Neural crest cell (in vitro differentiated cells): ENCODE measurements at regions not wholly inside any gene's neighbourhood (a gene's known extent, or its start where the extent isn't known, plus 50 kb on each side); places are given as distances from the start of the nearest gene placed in this dataset.

Experiments
- DNase-seq: peaks from one replicate; pipeline ENCODE4 v3.0.0; 2021; ENCODE audit warnings: low read depth, mixed read lengths, low spot score
- H3K27ac Mint-ChIP-seq: one replicate; pipeline ENCODE4 v1.8.0; 2021; ENCODE audit warnings: mild to moderate bottlenecking, mixed read lengths; ENCODE audit not compliant: unreplicated experiment
- H3K27me3 Mint-ChIP-seq: 2 replicates; pipeline ENCODE4 v1.8.0; 2021; ENCODE audit warnings: low read depth, mild to moderate bottlenecking, mixed read lengths
- H3K36me3 Mint-ChIP-seq: 2 replicates; pipeline ENCODE4 v1.8.0; 2021; ENCODE audit warnings: low read depth, mild to moderate bottlenecking, mixed read lengths
- H3K4me1 Mint-ChIP-seq: 2 replicates; pipeline ENCODE4 v1.8.0; 2021; ENCODE audit warnings: mixed read lengths
- H3K4me3 Mint-ChIP-seq: one replicate; pipeline ENCODE4 v1.8.0; 2021; ENCODE audit warnings: mild to moderate bottlenecking, mixed read lengths
- H3K9me3 Mint-ChIP-seq: 2 replicates; pipeline ENCODE4 v1.8.0; 2021; ENCODE audit warnings: mixed read lengths
- CTCF ChIP-seq: fragments of 200-600 bp; sonication (generic); conservative IDR thresholded peaks from 2 replicates; pipeline ENCODE4 v1.5.0; 2021; ENCODE audit warnings: antibody characterized with exemption, mild to moderate bottlenecking

GRCh38 chr4:178811356-178811755 lies 1369.1 kb upstream of the AGA start:
- Mint-ChIP-seq H3K4me1 (no peaks in the 10 kb centered on the region), H3K36me3 (no peaks in the 10 kb centered on the region), H3K27ac (no peak overlapping the region), H3K9me3 (no peaks in the 10 kb centered on the region), H3K4me3 (no peak overlapping the region), H3K27me3 (no peaks in the 10 kb centered on the region)
- TF ChIP-seq CTCF, result no peak
- DNase-seq, result no peak

GRCh38 chr4:178812866-178813265 lies 1370.6 kb upstream of the AGA start:
- H3K27ac Mint-ChIP-seq, result no peak overlapping the region
- no peaks in the 10 kb centered on the region for H3K9me3 Mint-ChIP-seq
- H3K4me3 Mint-ChIP-seq, result no peak overlapping the region
- no peaks in the 10 kb centered on the region for H3K4me1 Mint-ChIP-seq
- no peaks in the 10 kb centered on the region for H3K36me3 Mint-ChIP-seq
- DNase-seq, result no peak
- no peak for TF ChIP-seq CTCF
- no peaks in the 10 kb centered on the region for H3K27me3 Mint-ChIP-seq

GRCh38 chr4:178814908-178815307 lies 1372.7 kb upstream of the AGA start:
- no peak for TF ChIP-seq CTCF
- H3K27ac Mint-ChIP-seq, result no peak overlapping the region
- H3K27me3 Mint-ChIP-seq, result no peaks in the 10 kb centered on the region
- no peaks in the 10 kb centered on the region for H3K4me1 Mint-ChIP-seq
- no peaks in the 10 kb centered on the region for H3K9me3 Mint-ChIP-seq
- DNase-seq, result no peak
- no peaks in the 10 kb centered on the region for H3K36me3 Mint-ChIP-seq
- no peak overlapping the region for H3K4me3 Mint-ChIP-seq

- H3K4me1 Mint-ChIP-seq, result no peaks in the 10 kb centered on the region
- H3K27me3 Mint-ChIP-seq, result no peaks in the 10 kb centered on the region
- TF ChIP-seq CTCF, result no peak
- H3K9me3 Mint-ChIP-seq, result peaks cover 2% of the 10 kb centered on the region
- no peak for DNase-seq
- no peak overlapping the region for H3K27ac Mint-ChIP-seq
- H3K36me3 Mint-ChIP-seq, result no peaks in the 10 kb centered on the region
- no peak overlapping the region for H3K4me3 Mint-ChIP-seq
Observed at GRCh38 chr4:178823673-178824295, 1381.5 kb upstream of the AGA start.

- H3K27me3 Mint-ChIP-seq, result no peaks in the 10 kb centered on the region
- H3K27ac Mint-ChIP-seq, result no peak overlapping the region
- H3K9me3 Mint-ChIP-seq, result no peaks in the 10 kb centered on the region
- H3K36me3 Mint-ChIP-seq, result no peaks in the 10 kb centered on the region
- DNase-seq, result no peak
- TF ChIP-seq CTCF, result no peak
- no peaks in the 10 kb centered on the region for H3K4me1 Mint-ChIP-seq
- no peak overlapping the region for H3K4me3 Mint-ChIP-seq
Observed at GRCh38 chr4:178836865-178837264, 1394.6 kb upstream of the AGA start.

- no peak for DNase-seq
Observed at GRCh38 chr4:178838776-178839175, 1396.5 kb upstream of the AGA start.

More at GRCh38 chr4:178838776-178839175, 1396.5 kb upstream of the AGA start:
- Mint-ChIP-seq H3K36me3 (no peaks in the 10 kb centered on the region), H3K4me3 (no peak overlapping the region), H3K27ac (no peak overlapping the region), H3K4me1 (no peaks in the 10 kb centered on the region), H3K9me3 (peaks cover under 1% of the 10 kb centered on the region), H3K27me3 (no peaks in the 10 kb centered on the region)
- no peak for TF ChIP-seq CTCF
